ENCODE measurements at regions not wholly inside any gene's neighbourhood (a gene's known extent, or its start where the extent isn't known, plus 50 kb on each side); places are given as distances from the start of the nearest gene placed in this dataset.

- DNase-seq (ENCODE audit: low read depth), result no peak
Observed at GRCh38 chr1:65486613-65487012, 66.1 kb downstream of the LEPR start.

- no peak for DNase-seq (ENCODE audit: low read depth)
Observed at GRCh38 chr1:65489481-65489880, 69.0 kb downstream of the LEPR start.

GRCh38 chr1:65490231-65491009 is 70.0 kb downstream of the LEPR start:
- DNase-seq (ENCODE audit: low read depth), result no peak

GRCh38 chr1:65491472-65491871 is 71.0 kb downstream of the LEPR start:
- DNase-seq (ENCODE audit: low read depth), result no peak

- peak; percentile 67 for DNase-seq (ENCODE audit: low read depth)
Observed at GRCh38 chr1:65493802-65494201, 73.3 kb downstream of the LEPR start.

GRCh38 chr1:65494671-65495070 is 74.2 kb downstream of the LEPR start:
- no peak for DNase-seq (ENCODE audit: low read depth)

GRCh38 chr1:65495137-65495536 is 74.7 kb downstream of the LEPR start:
- peak; percentile 41 for DNase-seq (ENCODE audit: low read depth)

GRCh38 chr1:65497256-65497830 is 76.9 kb downstream of the LEPR start:
- peak; percentile 34 for DNase-seq (ENCODE audit: low read depth)

- DNase-seq (ENCODE audit: low read depth), result peak; percentile 68
Observed at GRCh38 chr1:65503427-65503826, 83.0 kb downstream of the LEPR start.

GRCh38 chr1:65504263-65504662 is 83.8 kb downstream of the LEPR start:
- DNase-seq (ENCODE audit: low read depth), result no peak

- DNase-seq (ENCODE audit: low read depth), result peak; percentile 51
Observed at GRCh38 chr1:65505547-65506300, 85.3 kb downstream of the LEPR start.

GRCh38 chr1:65508051-65508450 is 87.6 kb downstream of the LEPR start:
- DNase-seq (ENCODE audit: low read depth), result no peak

- DNase-seq (ENCODE audit: low read depth), result peak; percentile 82
Observed at GRCh38 chr1:65509912-65510680, 89.6 kb downstream of the LEPR start.

- no peak for DNase-seq (ENCODE audit: low read depth)
Observed at GRCh38 chr1:65510961-65511360, 90.5 kb downstream of the LEPR start.

- no peak for DNase-seq (ENCODE audit: low read depth)
Observed at GRCh38 chr1:65512383-65512782, 91.9 kb downstream of the LEPR start.

GRCh38 chr1:65512967-65513780 is 92.7 kb downstream of the LEPR start:
- DNase-seq (ENCODE audit: low read depth), result peak; percentile 42

GRCh38 chr1:65514041-65514440 is 93.6 kb downstream of the LEPR start:
- DNase-seq (ENCODE audit: low read depth), result peak; percentile 88

- DNase-seq (ENCODE audit: low read depth), result no peak
Observed at GRCh38 chr1:65524931-65525265, 104.4 kb downstream of the LEPR start.

GRCh38 chr1:65525266-65526048 is 105.0 kb downstream of the LEPR start:
- DNase-seq (ENCODE audit: low read depth), result no peak

GRCh38 chr1:65526049-65526556 is 105.6 kb downstream of the LEPR start:
- DNase-seq (ENCODE audit: low read depth), result no peak

- peak; percentile 36 for DNase-seq (ENCODE audit: low read depth)
Observed at GRCh38 chr1:65527190-65527589, 106.7 kb downstream of the LEPR start.
